AG10803 (cell line): ENCODE measurements at regions not wholly inside any gene's neighbourhood (a gene's known extent, or its start where the extent isn't known, plus 50 kb on each side); places are given as distances from the start of the nearest gene placed in this dataset.
"Not testable (repeated sequence)": the region's sequence is repeated elsewhere in the genome, so short reads cannot be mapped to it uniquely, and the experiment has no call there.

Experiments
- DNase-seq: peaks from one replicate; pipeline ENCODE4 v3.0.0; 2010; ENCODE audit warnings: low read depth
- H3K4me3 ChIP-seq: 2 replicates; pipeline ENCODE4 v1.5.1; 2011; ENCODE audit warnings: mild to moderate bottlenecking, low read length, control low read depth
- CTCF ChIP-seq: conservative IDR thresholded peaks from 2 replicates; pipeline ENCODE4 v1.5.1; 2011; ENCODE audit warnings: mild to moderate bottlenecking, low read length, control low read depth, inconsistent platforms

- no peak for TF ChIP-seq CTCF
- DNase-seq = no peak
- H3K4me3 ChIP-seq = no peak overlapping the region
These were observed 98.6 kb downstream of the ZIC1 start for GRCh38 chr3:147507638-147508286.

GRCh38 chr3:147509448-147509847 is 100.3 kb downstream of the ZIC1 start:
- no peak for DNase-seq
- no peak overlapping the region for H3K4me3 ChIP-seq
- TF ChIP-seq CTCF = no peak

GRCh38 chr3:147513785-147514184 is 104.6 kb downstream of the ZIC1 start:
- DNase-seq = no peak
- TF ChIP-seq CTCF = no peak
- H3K4me3 ChIP-seq = no peak overlapping the region

- no peak for TF ChIP-seq CTCF
- peak; percentile 11 for DNase-seq
- no peak overlapping the region for H3K4me3 ChIP-seq
These were observed 105.4 kb downstream of the ZIC1 start for GRCh38 chr3:147514366-147515160.

GRCh38 chr3:147518465-147518864 is 109.3 kb downstream of the ZIC1 start:
- H3K4me3 ChIP-seq = no peak overlapping the region
- DNase-seq = no peak
- TF ChIP-seq CTCF = no peak

GRCh38 chr3:147521646-147522045 is 112.5 kb downstream of the ZIC1 start:
- TF ChIP-seq CTCF = no peak
- H3K4me3 ChIP-seq = no peak overlapping the region
- DNase-seq = peak; percentile 42

GRCh38 chr3:147522780-147523179 is 113.6 kb downstream of the ZIC1 start:
- not testable (repeated sequence) for DNase-seq, H3K4me3 ChIP-seq
